ENCODE measurements at regions not wholly inside any gene's neighbourhood (a gene's known extent, or its start where the extent isn't known, plus 50 kb on each side); places are given as distances from the start of the nearest gene placed in this dataset.

GRCh38 chr9:16345902-16346301 lies 524.6 kb downstream of the BNC2 start:
- no peak for TF ChIP-seq CTCF (IDR thresholded peaks at IDR 0.05; ENCODE audit: borderline replicate concordance, insufficient read depth, low read depth, low read length)
- H3K4me3 ChIP-seq (ENCODE audit: low read depth, low read length), result no peak overlapping the region

- H3K4me3 ChIP-seq (ENCODE audit: low read depth, low read length), result no peak overlapping the region
- TF ChIP-seq CTCF (IDR thresholded peaks at IDR 0.05; ENCODE audit: borderline replicate concordance, insufficient read depth, low read depth, low read length), result no peak
These were observed 522.6 kb downstream of the BNC2 start for GRCh38 chr9:16347886-16348285.

- no peak for TF ChIP-seq CTCF (IDR thresholded peaks at IDR 0.05; ENCODE audit: borderline replicate concordance, insufficient read depth, low read depth, low read length)
- no peak overlapping the region for H3K4me3 ChIP-seq (ENCODE audit: low read depth, low read length)
These were observed 521.9 kb downstream of the BNC2 start for GRCh38 chr9:16348531-16348930.

GRCh38 chr9:16352251-16352650 lies 518.2 kb downstream of the BNC2 start:
- no peak for TF ChIP-seq CTCF (IDR thresholded peaks at IDR 0.05; ENCODE audit: borderline replicate concordance, insufficient read depth, low read depth, low read length)
- H3K4me3 ChIP-seq (ENCODE audit: low read depth, low read length), result no peak overlapping the region

GRCh38 chr9:16352791-16353401 lies 517.6 kb downstream of the BNC2 start:
- no peak for TF ChIP-seq CTCF (IDR thresholded peaks at IDR 0.05; ENCODE audit: borderline replicate concordance, insufficient read depth, low read depth, low read length)
- no peak overlapping the region for H3K4me3 ChIP-seq (ENCODE audit: low read depth, low read length)

GRCh38 chr9:16356196-16356765 lies 514.2 kb downstream of the BNC2 start:
- no peak for TF ChIP-seq CTCF (IDR thresholded peaks at IDR 0.05; ENCODE audit: borderline replicate concordance, insufficient read depth, low read depth, low read length)
- H3K4me3 ChIP-seq (ENCODE audit: low read depth, low read length), result no peak overlapping the region

GRCh38 chr9:16357828-16358227 lies 512.6 kb downstream of the BNC2 start:
- no peak overlapping the region for H3K4me3 ChIP-seq (ENCODE audit: low read depth, low read length)
- TF ChIP-seq CTCF (IDR thresholded peaks at IDR 0.05; ENCODE audit: borderline replicate concordance, insufficient read depth, low read depth, low read length), result no peak

Data from GM12875 (cell line).